ENCODE measurements at regions not wholly inside any gene's neighbourhood (a gene's known extent, or its start where the extent isn't known, plus 50 kb on each side); places are given as distances from the start of the nearest gene placed in this dataset.

GRCh38 chr1:67892476-67893125 is 59.3 kb upstream of the GNG12 start:
- no peak for TF ChIP-seq ZBTB40 (IDR thresholded peaks at IDR 0.05; ENCODE audit: borderline replicate concordance)
- no peak for TF ChIP-seq PAX8 (IDR thresholded peaks at IDR 0.05)
- no peak for TF ChIP-seq RFX5 (IDR thresholded peaks at IDR 0.05; ENCODE audit: low read depth, low read length)
- no peak for TF ChIP-seq CTCF (IDR thresholded peaks at IDR 0.05 in 2 of 3, conservative IDR thresholded peaks at IDR 0.05 in 1 of 3; ENCODE audit: control insufficient read depth in 2 of 3, extremely low read depth in 1 of 3, insufficient read depth in 1 of 3, low read depth in 3 of 3, low read length in 3 of 3)
- no peak for TF ChIP-seq TAF1 (IDR thresholded peaks at IDR 0.05; ENCODE audit: borderline replicate concordance, low read depth, low read length)
- no peak for TF ChIP-seq MYC (IDR thresholded peaks at IDR 0.05; ENCODE audit: insufficient read depth, insufficient read length, insufficient replicate concordance, low read length, severe bottlenecking)
- TF ChIP-seq MEF2B (IDR thresholded peaks at IDR 0.05; ENCODE audit: partially characterized antibody, poor library complexity, severe bottlenecking) = no peak
- no peak for TF ChIP-seq MAX (IDR thresholded peaks at IDR 0.05; ENCODE audit: low read depth, low read length)
- no peak for TF ChIP-seq RCOR1 (conservative IDR thresholded peaks at IDR 0.05; ENCODE audit: low read depth, low read length)
- TF ChIP-seq NFYB (IDR thresholded peaks at IDR 0.05; ENCODE audit: insufficient read depth, low read depth, low read length) = no peak
- TF ChIP-seq ZNF274 (IDR thresholded peaks at IDR 0.05; ENCODE audit: insufficient read depth, insufficient read length) = no peak
- no peak for TF ChIP-seq ZZZ3 (IDR thresholded peaks at IDR 0.05; ENCODE audit: control insufficient read depth, insufficient read length, low read depth)
- TF ChIP-seq EP300 (IDR thresholded peaks at IDR 0.05; ENCODE audit: borderline replicate concordance in 1 of 2, control insufficient read depth in 1 of 2, low read depth in 2 of 2, low read length in 2 of 2) = no peak
- no peak for TF ChIP-seq KLF5 (IDR thresholded peaks at IDR 0.05; ENCODE audit: partially characterized antibody)
